ENCODE measurements at regions not wholly inside any gene's neighbourhood (a gene's known extent, or its start where the extent isn't known, plus 50 kb on each side); places are given as distances from the start of the nearest gene placed in this dataset.

- H3K9me3 ChIP-seq (replicated peaks in 1 of 2; ENCODE audit: control insufficient read depth in 1 of 2, insufficient read depth in 1 of 2, low read length in 2 of 2) = no peaks in the 10 kb centered on the region
- H3K9me3 Mint-ChIP-seq = peaks cover 0 to 2% (median 0%) of the 10 kb centered on the region in 7 donors
- H2AFZ ChIP-seq (ENCODE audit: insufficient read depth, low read depth, low read length, poor library complexity, severe bottlenecking) = no peak overlapping the region
- H3K4me1 Mint-ChIP-seq = no peaks in the 10 kb centered on the region
- H3K27ac ChIP-seq (ENCODE audit: low read depth in 1 of 2, low read length in 2 of 2) = no peak overlapping the region
- WGBS (ENCODE audit: insufficient coverage) = no CpG with 5 or more reads among the region's 2 CpGs
- no peak overlapping the region for H3K4me3 ChIP-seq (replicated peaks in 1 of 3; ENCODE audit: low read depth in 2 of 3, low read length in 3 of 3)
- H3K4me1 ChIP-seq (ENCODE audit: control insufficient read depth in 1 of 2, insufficient read depth in 2 of 2, low read length in 2 of 2) = no peaks in the 10 kb centered on the region
- no peak overlapping the region for H3K4me2 ChIP-seq (replicated peaks; ENCODE audit: extremely low read depth, low read length, poor library complexity, severe bottlenecking)
- no peak for TF ChIP-seq CTCF (IDR thresholded peaks at IDR 0.05)
- no peaks in the 10 kb centered on the region for H3K79me2 ChIP-seq (ENCODE audit: insufficient read depth, low read length)
- no peaks in the 10 kb centered on the region for H4K20me1 ChIP-seq (ENCODE audit: insufficient read depth, low read length)
- intact Hi-C loops (cut with micrococcal nuclease) = no loop called here
- peaks cover 1 to 3% (median 2%) of the 10 kb centered on the region in 3 donors for H3K27me3 Mint-ChIP-seq (ENCODE audit: low read depth in 3 of 3)
- DNase-seq = no peak
- H3K36me3 Mint-ChIP-seq = no peaks in the 10 kb centered on the region
- H3K4me3 Mint-ChIP-seq = no peak overlapping the region
- H3K9ac ChIP-seq (ENCODE audit: insufficient read depth, low read length, poor library complexity, severe bottlenecking) = no peak overlapping the region
- no peaks in the 10 kb centered on the region for H3K36me3 ChIP-seq (replicated peaks in 1 of 2; ENCODE audit: control insufficient read depth in 1 of 2, insufficient read depth in 2 of 2, low read length in 2 of 2)
- no peaks in the 10 kb centered on the region for H3K27me3 ChIP-seq (ENCODE audit: control insufficient read depth in 2 of 2, insufficient read depth in 2 of 2, low read length in 2 of 2)
- H3K27ac Mint-ChIP-seq = no peak overlapping the region
Observed at GRCh38 chr3:187458921-187459320, 90.7 kb downstream of the RTP4 start.

GRCh38 chr3:187458383-187458782 lies 90.2 kb downstream of the RTP4 start:
- Mint-ChIP-seq H3K9me3 (peaks cover 0 to 2% (median 0%) of the 10 kb centered on the region in 7 donors), H3K4me1 (no peaks in the 10 kb centered on the region), H3K4me3 (no peak overlapping the region), H3K36me3 (no peaks in the 10 kb centered on the region), H3K27ac (no peak overlapping the region), H3K27me3 (ENCODE audit: low read depth in 3 of 3) (peaks cover 1 to 3% (median 2%) of the 10 kb centered on the region in 3 donors)
- no peak for TF ChIP-seq CTCF (IDR thresholded peaks at IDR 0.05)
- H3K4me2 ChIP-seq (replicated peaks; ENCODE audit: extremely low read depth, low read length, poor library complexity, severe bottlenecking) = no peak overlapping the region
- no peak overlapping the region for H2AFZ ChIP-seq (ENCODE audit: insufficient read depth, low read depth, low read length, poor library complexity, severe bottlenecking)
- WGBS (ENCODE audit: insufficient coverage) = no CpG with 5 or more reads among the region's 2 CpGs
- no peak for DNase-seq
- H3K9me3 ChIP-seq (replicated peaks in 1 of 2; ENCODE audit: control insufficient read depth in 1 of 2, insufficient read depth in 1 of 2, low read length in 2 of 2) = no peaks in the 10 kb centered on the region
- H3K36me3 ChIP-seq (replicated peaks in 1 of 2; ENCODE audit: control insufficient read depth in 1 of 2, insufficient read depth in 2 of 2, low read length in 2 of 2) = no peaks in the 10 kb centered on the region
- H3K4me1 ChIP-seq (ENCODE audit: control insufficient read depth in 1 of 2, insufficient read depth in 2 of 2, low read length in 2 of 2) = no peaks in the 10 kb centered on the region
- H3K27ac ChIP-seq (ENCODE audit: low read depth in 1 of 2, low read length in 2 of 2) = no peak overlapping the region
- no peak overlapping the region for H3K4me3 ChIP-seq (replicated peaks in 1 of 3; ENCODE audit: low read depth in 2 of 3, low read length in 3 of 3)
- intact Hi-C loops (cut with micrococcal nuclease) = no loop called here
- H3K9ac ChIP-seq (ENCODE audit: insufficient read depth, low read length, poor library complexity, severe bottlenecking) = no peak overlapping the region
- H4K20me1 ChIP-seq (ENCODE audit: insufficient read depth, low read length) = no peaks in the 10 kb centered on the region
- H3K27me3 ChIP-seq (ENCODE audit: control insufficient read depth in 2 of 2, insufficient read depth in 2 of 2, low read length in 2 of 2) = no peaks in the 10 kb centered on the region
- H3K79me2 ChIP-seq (ENCODE audit: insufficient read depth, low read length) = no peaks in the 10 kb centered on the region
